ENCODE measurements at regions not wholly inside any gene's neighbourhood (a gene's known extent, or its start where the extent isn't known, plus 50 kb on each side); places are given as distances from the start of the nearest gene placed in this dataset.

DNA sequence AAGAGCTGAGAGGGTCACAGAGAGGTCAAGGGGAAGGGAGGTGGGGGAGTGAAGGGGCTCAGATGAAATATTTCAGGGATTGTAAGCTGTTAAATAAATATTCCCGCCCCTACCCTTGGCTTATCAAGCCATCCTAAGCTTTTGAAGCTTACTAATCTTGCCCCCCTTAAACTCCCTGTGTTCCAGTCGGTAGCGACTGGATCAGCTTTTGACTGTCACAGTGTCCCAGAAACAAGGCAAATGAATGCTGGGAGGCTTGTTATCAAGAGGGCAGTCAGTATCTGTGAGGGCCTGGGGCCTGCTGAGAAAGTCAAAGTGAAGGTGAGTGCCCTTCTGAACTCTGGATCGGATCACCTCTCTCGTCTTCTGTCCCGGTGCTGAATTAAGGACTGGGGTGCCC, 128.1 kb downstream of the DACT1 start:
- TF ChIP-seq EZH2 (IDR thresholded peaks at IDR 0.05; ENCODE audit: borderline replicate concordance, low read length) = no peak
- TF ChIP-seq, protein P1, sequence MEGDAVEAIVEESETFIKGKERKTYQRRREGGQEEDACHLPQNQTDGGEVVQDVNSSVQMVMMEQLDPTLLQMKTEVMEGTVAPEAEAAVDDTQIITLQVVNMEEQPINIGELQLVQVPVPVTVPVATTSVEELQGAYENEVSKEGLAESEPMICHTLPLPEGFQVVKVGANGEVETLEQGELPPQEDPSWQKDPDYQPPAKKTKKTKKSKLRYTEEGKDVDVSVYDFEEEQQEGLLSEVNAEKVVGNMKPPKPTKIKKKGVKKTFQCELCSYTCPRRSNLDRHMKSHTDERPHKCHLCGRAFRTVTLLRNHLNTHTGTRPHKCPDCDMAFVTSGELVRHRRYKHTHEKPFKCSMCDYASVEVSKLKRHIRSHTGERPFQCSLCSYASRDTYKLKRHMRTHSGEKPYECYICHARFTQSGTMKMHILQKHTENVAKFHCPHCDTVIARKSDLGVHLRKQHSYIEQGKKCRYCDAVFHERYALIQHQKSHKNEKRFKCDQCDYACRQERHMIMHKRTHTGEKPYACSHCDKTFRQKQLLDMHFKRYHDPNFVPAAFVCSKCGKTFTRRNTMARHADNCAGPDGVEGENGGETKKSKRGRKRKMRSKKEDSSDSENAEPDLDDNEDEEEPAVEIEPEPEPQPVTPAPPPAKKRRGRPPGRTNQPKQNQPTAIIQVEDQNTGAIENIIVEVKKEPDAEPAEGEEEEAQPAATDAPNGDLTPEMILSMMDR (IDR thresholded peaks at IDR 0.05; ENCODE audit: low read length) = no peak
- no peaks in the 10 kb centered on the region for H3F3A ChIP-seq (ENCODE audit: insufficient read depth, low read length)

GRCh38 chr14:58769011-58769643, 131.4 kb downstream of the DACT1 start:
- no peaks in the 10 kb centered on the region for H3F3A ChIP-seq (ENCODE audit: insufficient read depth, low read length)
- no peaks in the 10 kb centered on the region for H4K20me1 ChIP-seq (ENCODE audit: insufficient read depth, low read length)
- H3K9ac ChIP-seq (ENCODE audit: low read length) = no peak overlapping the region
- no peak overlapping the region for H3K27ac ChIP-seq (ENCODE audit: low read depth, low read length, poor library complexity, severe bottlenecking)
- no peak for TF ChIP-seq EZH2 (IDR thresholded peaks at IDR 0.05; ENCODE audit: borderline replicate concordance, low read length)
- H3K4me3 ChIP-seq (ENCODE audit: low read depth, low read length, poor library complexity, severe bottlenecking) = no peak overlapping the region
- no peaks in the 10 kb centered on the region for H3K9me3 ChIP-seq (ENCODE audit: low read length)
- no peak overlapping the region for H3K4me2 ChIP-seq (ENCODE audit: low read length)
- no peaks in the 10 kb centered on the region for H3K4me1 ChIP-seq (ENCODE audit: insufficient read depth, low read length, severe bottlenecking)
- no peaks in the 10 kb centered on the region for H3K36me3 ChIP-seq (ENCODE audit: insufficient read depth, low read length)
- H3K27me3 ChIP-seq (ENCODE audit: insufficient read depth, low read length) = no peaks in the 10 kb centered on the region
- no peaks in the 10 kb centered on the region for H3K9me2 ChIP-seq (ENCODE audit: low read depth, low read length)
- no peak overlapping the region for H2AFZ ChIP-seq (ENCODE audit: low read length)
- no peaks in the 10 kb centered on the region for H3K79me2 ChIP-seq (ENCODE audit: insufficient read depth, low read length)

More for the DNA sequence above, 128.1 kb downstream of the DACT1 start:
- H3K79me2 ChIP-seq (ENCODE audit: insufficient read depth, low read length) = no peaks in the 10 kb centered on the region
- no peaks in the 10 kb centered on the region for H3K9me3 ChIP-seq (ENCODE audit: low read length)
- no peak overlapping the region for H2AFZ ChIP-seq (ENCODE audit: low read length)
- H4K20me1 ChIP-seq (ENCODE audit: insufficient read depth, low read length) = no peaks in the 10 kb centered on the region
- H3K4me2 ChIP-seq (ENCODE audit: low read length) = no peak overlapping the region
- no peaks in the 10 kb centered on the region for H3K9me2 ChIP-seq (ENCODE audit: low read depth, low read length)
- no peaks in the 10 kb centered on the region for H3K27me3 ChIP-seq (ENCODE audit: insufficient read depth, low read length)
- no peak overlapping the region for H3K27ac ChIP-seq (ENCODE audit: low read depth, low read length, poor library complexity, severe bottlenecking)
- H3K4me3 ChIP-seq (ENCODE audit: low read depth, low read length, poor library complexity, severe bottlenecking) = no peak overlapping the region
- H3K36me3 ChIP-seq (ENCODE audit: insufficient read depth, low read length) = no peaks in the 10 kb centered on the region
- no peaks in the 10 kb centered on the region for H3K4me1 ChIP-seq (ENCODE audit: insufficient read depth, low read length, severe bottlenecking)
- H3K9ac ChIP-seq (ENCODE audit: low read length) = no peak overlapping the region

DNA sequence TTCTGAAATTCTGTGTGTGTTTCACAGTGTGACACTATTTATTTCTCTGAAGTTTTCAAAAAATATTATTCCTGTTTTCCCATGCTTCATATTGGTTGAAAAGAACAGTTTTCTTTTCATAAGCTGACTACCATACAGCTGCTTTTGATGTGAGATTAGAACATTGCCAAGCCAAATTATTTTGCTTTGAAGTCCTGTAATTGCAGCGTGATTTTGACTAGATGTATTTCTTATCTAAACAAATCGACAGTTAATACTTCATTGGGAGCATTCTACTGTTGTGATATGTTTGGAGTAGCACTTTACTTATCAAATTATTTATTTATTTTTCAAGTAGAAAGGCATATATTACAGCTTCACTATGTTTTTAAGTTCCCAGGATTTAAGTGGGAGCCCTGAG, 132.0 kb downstream of the DACT1 start:
- H3K9ac ChIP-seq (ENCODE audit: low read length) = no peak overlapping the region
- H3K4me3 ChIP-seq (ENCODE audit: low read depth, low read length, poor library complexity, severe bottlenecking) = no peak overlapping the region
- no peaks in the 10 kb centered on the region for H3F3A ChIP-seq (ENCODE audit: insufficient read depth, low read length)
- no peak overlapping the region for H3K4me2 ChIP-seq (ENCODE audit: low read length)
- no peaks in the 10 kb centered on the region for H3K4me1 ChIP-seq (ENCODE audit: insufficient read depth, low read length, severe bottlenecking)
- H2AFZ ChIP-seq (ENCODE audit: low read length) = no peak overlapping the region
- H3K36me3 ChIP-seq (ENCODE audit: insufficient read depth, low read length) = no peaks in the 10 kb centered on the region
- H3K9me3 ChIP-seq (ENCODE audit: low read length) = no peaks in the 10 kb centered on the region
- H3K27me3 ChIP-seq (ENCODE audit: insufficient read depth, low read length) = no peaks in the 10 kb centered on the region
- no peak overlapping the region for H3K27ac ChIP-seq (ENCODE audit: low read depth, low read length, poor library complexity, severe bottlenecking)
- no peak for TF ChIP-seq EZH2 (IDR thresholded peaks at IDR 0.05; ENCODE audit: borderline replicate concordance, low read length)
- TF ChIP-seq, protein P1 (IDR thresholded peaks at IDR 0.05; ENCODE audit: low read length) = no peak
- no peaks in the 10 kb centered on the region for H4K20me1 ChIP-seq (ENCODE audit: insufficient read depth, low read length)
- H3K79me2 ChIP-seq (ENCODE audit: insufficient read depth, low read length) = no peaks in the 10 kb centered on the region
- no peaks in the 10 kb centered on the region for H3K9me2 ChIP-seq (ENCODE audit: low read depth, low read length)

DNA sequence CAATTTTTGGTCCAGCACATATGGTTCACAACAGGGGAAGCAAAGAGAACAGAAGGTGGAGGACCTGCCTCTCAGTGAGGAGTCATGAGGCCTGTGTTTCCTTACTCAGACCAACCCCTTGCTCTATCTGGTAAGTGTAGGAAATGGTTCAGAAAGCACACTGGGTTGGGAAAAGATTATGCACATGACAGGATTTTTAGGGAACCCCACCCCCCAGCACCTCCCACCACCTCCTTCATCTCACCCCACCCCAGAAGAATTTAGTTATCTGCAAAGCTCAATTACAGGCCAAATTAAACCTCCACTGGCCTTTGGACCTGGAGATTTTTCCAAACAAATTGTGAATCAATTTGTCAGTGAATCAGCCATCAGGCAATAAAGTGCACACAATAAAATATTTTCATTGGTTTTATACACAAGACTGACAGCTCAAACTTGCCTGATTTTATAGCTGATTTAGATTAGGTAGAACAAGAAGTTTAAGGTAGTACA, 132.8 kb downstream of the DACT1 start:
- no peaks in the 10 kb centered on the region for H3K79me2 ChIP-seq (ENCODE audit: insufficient read depth, low read length)
- H2AFZ ChIP-seq (ENCODE audit: low read length) = no peak overlapping the region
- no peaks in the 10 kb centered on the region for H3K4me1 ChIP-seq (ENCODE audit: insufficient read depth, low read length, severe bottlenecking)
- H3K36me3 ChIP-seq (ENCODE audit: insufficient read depth, low read length) = no peaks in the 10 kb centered on the region
- no peak overlapping the region for H3K27ac ChIP-seq (ENCODE audit: low read depth, low read length, poor library complexity, severe bottlenecking)
- no peaks in the 10 kb centered on the region for H3K27me3 ChIP-seq (ENCODE audit: insufficient read depth, low read length)
- H3K4me3 ChIP-seq (ENCODE audit: low read depth, low read length, poor library complexity, severe bottlenecking) = no peak overlapping the region
- TF ChIP-seq EZH2 (IDR thresholded peaks at IDR 0.05; ENCODE audit: borderline replicate concordance, low read length) = no peak
- TF ChIP-seq, protein P1 (IDR thresholded peaks at IDR 0.05; ENCODE audit: low read length) = no peak
- H3K9me3 ChIP-seq (ENCODE audit: low read length) = no peaks in the 10 kb centered on the region
- H3K9me2 ChIP-seq (ENCODE audit: low read depth, low read length) = no peaks in the 10 kb centered on the region
- no peak overlapping the region for H3K4me2 ChIP-seq (ENCODE audit: low read length)
- no peak overlapping the region for H3K9ac ChIP-seq (ENCODE audit: low read length)
- H4K20me1 ChIP-seq (ENCODE audit: insufficient read depth, low read length) = no peaks in the 10 kb centered on the region
- no peaks in the 10 kb centered on the region for H3F3A ChIP-seq (ENCODE audit: insufficient read depth, low read length)

Data from OCI-LY1 (cell line).